Choroid plexus epithelial cell (primary cell): ENCODE measurements at regions not wholly inside any gene's neighbourhood (a gene's known extent, or its start where the extent isn't known, plus 50 kb on each side); places are given as distances from the start of the nearest gene placed in this dataset.
"Not testable (repeated sequence)": the region's sequence is repeated elsewhere in the genome, so short reads cannot be mapped to it uniquely, and the experiment has no call there.

Source experiments
- DNase-seq: peaks from one replicate; pipeline ENCODE4 v3.0.0-alpha.2; 2010; ENCODE audit warnings: low read depth
- H3K4me3 ChIP-seq: 2 replicates; pipeline ENCODE4 v1.5.1; 2011; ENCODE audit warnings: low read depth, mild to moderate bottlenecking, control low read depth, low read length, moderate library complexity
- TF ChIP-seq, protein P1 (sequence below): conservative IDR thresholded peaks from 2 replicates; pipeline ENCODE4 v1.5.1; 2011; ENCODE audit warnings: low read depth, mild to moderate bottlenecking, control low read depth, inconsistent platforms, low read length, moderate library complexity

DNA sequence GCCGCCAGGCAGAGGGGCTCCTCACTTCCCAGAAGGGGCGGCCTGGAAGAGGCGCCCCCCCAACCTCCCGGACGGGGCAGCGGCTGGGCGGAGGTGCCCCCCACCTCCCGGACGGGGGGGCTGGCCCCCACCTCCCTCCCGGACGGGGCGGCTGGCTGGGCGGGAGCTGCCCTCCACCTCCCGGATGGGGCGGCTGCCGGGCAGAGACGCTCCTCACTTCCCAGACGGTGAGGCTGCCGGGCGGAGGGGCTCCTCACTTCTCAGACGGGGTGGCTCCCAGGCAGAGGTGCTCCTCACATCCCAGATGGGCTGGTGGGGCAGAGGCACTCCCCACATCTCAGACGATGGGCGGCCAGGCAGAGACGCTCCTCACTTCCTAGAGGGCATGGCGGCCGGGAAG is 389.7 kb upstream of the EYS start:
- TF ChIP-seq, protein P1, sequence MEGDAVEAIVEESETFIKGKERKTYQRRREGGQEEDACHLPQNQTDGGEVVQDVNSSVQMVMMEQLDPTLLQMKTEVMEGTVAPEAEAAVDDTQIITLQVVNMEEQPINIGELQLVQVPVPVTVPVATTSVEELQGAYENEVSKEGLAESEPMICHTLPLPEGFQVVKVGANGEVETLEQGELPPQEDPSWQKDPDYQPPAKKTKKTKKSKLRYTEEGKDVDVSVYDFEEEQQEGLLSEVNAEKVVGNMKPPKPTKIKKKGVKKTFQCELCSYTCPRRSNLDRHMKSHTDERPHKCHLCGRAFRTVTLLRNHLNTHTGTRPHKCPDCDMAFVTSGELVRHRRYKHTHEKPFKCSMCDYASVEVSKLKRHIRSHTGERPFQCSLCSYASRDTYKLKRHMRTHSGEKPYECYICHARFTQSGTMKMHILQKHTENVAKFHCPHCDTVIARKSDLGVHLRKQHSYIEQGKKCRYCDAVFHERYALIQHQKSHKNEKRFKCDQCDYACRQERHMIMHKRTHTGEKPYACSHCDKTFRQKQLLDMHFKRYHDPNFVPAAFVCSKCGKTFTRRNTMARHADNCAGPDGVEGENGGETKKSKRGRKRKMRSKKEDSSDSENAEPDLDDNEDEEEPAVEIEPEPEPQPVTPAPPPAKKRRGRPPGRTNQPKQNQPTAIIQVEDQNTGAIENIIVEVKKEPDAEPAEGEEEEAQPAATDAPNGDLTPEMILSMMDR, result no peak
- no peak for DNase-seq

DNA sequence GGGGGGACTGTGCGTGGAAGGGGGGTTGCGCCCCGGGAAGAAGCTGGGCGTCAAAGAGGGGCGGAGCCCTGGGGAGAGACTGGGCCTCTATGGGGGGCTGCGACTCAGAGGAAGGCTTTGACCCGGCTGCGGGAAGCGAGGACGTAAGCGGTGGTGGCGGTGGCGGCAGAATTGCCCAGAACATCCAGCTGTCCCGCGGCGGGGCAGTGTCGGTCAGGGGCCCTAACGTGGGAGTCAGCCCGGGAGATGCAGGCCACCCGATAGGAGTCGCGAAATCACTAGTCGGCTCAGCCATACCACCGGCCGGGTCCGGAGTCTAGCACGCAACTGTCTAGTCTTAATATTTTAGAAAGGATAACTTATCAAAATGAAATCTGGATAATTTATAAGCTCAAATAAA is 387.6 kb upstream of the EYS start:
- TF ChIP-seq, protein P1, result no peak
- no peak overlapping the region for H3K4me3 ChIP-seq
- no peak for DNase-seq

More for the DNA sequence above, 389.7 kb upstream of the EYS start:
- H3K4me3 ChIP-seq, result no peak overlapping the region

DNA sequence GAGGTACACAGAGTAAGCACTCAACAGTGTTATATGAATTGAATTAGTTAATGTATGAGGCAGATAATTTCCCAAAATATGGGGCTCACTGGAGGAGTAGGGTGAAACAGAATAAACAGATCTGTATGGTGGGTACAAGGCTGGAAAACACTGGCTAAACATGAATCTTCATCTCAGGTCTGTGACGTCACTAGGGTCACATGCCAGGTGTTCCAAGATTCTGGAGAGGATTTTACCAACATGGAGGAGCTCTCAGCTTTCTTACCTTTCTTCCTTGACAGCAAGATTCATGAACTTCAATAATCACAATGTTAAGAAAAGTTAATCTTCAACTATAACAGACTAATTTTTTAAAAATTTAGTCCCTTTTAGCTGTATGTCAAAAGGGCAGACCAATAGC is 385.3 kb upstream of the EYS start:
- not testable (repeated sequence) for H3K4me3 ChIP-seq, DNase-seq

DNA sequence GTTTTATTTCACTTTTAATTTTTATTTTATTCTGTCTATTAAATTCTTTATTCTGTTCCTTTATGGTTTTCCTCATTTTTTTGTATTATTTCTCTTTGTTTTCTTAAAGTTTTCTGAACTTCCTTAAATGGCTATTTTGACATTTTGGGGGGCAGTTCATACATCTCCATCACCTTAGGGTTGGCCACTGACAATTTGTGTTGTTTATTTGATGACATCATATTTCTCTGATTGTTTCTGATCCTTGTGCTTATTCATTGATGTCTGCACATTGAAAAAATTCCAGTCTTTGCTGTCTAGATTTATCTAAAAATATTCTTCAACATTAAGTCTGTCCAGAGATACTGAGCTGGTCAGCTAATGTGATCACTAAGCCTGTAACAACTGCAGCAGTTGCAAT is 379.5 kb upstream of the EYS start:
- TF ChIP-seq, protein P1, result no peak
- DNase-seq, result no peak
- no peak overlapping the region for H3K4me3 ChIP-seq

DNA sequence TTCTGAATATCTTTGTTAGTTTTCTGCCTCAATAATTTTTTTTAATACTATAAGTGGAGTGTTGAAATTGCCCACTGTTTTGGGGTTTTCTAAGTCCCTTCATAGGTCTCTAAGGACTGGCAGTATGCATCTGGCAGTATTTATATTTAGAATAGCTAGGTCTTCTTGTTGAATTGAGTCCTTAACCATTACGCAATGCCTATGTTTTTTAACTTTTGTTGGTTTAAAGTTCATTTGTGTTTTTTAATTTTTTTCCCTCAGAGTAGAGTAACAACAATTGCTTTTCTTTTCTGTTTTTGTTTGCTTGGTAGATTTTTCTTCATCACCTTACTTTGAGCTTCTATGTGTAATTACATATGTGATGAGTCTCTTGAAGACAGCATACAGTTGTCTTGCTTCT is 375.9 kb upstream of the EYS start:
- TF ChIP-seq, protein P1, result no peak
- no peak overlapping the region for H3K4me3 ChIP-seq
- no peak for DNase-seq

DNA sequence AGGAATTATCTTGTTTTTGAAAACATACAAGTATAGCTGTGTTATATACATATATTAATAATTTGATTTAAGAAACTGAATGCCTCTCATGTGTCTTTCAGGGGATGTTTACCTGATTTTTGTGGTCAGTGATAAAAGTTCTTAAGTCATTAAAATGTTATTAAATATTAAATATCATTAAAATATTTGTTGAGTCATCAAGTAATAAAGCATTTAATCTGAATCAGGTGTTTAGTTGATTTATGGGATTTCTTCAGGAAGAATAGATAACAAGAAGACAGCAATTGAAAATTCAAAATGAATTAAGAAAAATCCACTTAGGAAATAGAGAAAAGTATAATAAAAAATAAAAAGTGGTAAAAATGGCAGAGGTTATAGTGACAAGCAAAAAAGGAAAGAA is 361.9 kb upstream of the EYS start:
- TF ChIP-seq, protein P1, result no peak
- no peak for DNase-seq
- no peak overlapping the region for H3K4me3 ChIP-seq

DNA sequence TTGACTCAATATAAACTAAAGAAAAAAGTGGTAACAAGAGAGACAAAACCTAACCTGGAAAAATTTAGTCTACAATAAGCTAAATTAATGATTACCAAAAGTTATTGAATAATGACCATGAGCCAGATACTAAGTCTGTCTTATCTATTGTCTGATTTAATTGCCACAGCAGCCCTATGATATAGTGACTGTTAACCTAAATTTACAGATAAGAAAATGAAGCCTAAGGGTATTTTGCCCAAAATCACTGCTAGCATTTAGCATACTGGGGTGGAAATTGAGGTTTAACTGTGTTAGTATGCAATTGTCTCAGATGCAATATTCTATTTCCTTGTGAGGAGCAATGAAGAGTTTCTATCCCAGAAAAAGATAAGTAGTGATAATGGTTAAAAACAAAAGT is 361.0 kb upstream of the EYS start:
- TF ChIP-seq, protein P1, result no peak
- H3K4me3 ChIP-seq, result no peak overlapping the region
- DNase-seq, result no peak

DNA sequence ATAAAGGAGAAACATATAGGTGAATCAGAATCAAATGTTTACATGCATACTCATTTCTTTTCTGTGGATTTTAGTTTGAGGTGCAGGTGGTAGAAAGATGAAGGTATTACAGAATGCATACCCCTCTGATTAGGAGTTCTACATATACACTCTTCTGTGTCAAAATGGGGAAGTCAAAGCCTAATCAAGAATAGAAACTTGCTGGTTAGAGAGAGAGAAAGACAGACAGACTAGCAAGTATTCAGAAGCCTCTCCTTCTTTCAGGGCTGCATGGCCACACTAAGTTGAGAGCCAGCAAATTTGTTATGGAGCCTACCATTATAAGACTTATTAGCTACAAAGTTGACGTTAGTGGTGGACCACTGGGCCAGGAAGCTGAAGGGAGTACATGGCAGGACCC is 358.3 kb upstream of the EYS start:
- TF ChIP-seq, protein P1, result no peak
- no peak overlapping the region for H3K4me3 ChIP-seq
- DNase-seq, result no peak
